Ovary (tissue), 7 donors: ENCODE measurements at regions not wholly inside any gene's neighbourhood (a gene's known extent, or its start where the extent isn't known, plus 50 kb on each side); places are given as distances from the start of the nearest gene placed in this dataset.

Source experiments
- DNase-seq, 5 donors: peaks; one replicate each; pipeline ENCODE4 v3.0.0-alpha.2; 2019 to 2020
- H3K27ac ChIP-seq, 2 donors: fragments of 200-600 bp; one replicate each; pipeline versions ENCODE4 v1.5.1 to v1.8.0; 2019 to 2022
- H3K27me3 ChIP-seq: fragments of 200-600 bp; one replicate; pipeline ENCODE4 v1.8.0; 2022
- H3K36me3 ChIP-seq: fragments of 200-600 bp; sonication (generic); one replicate; pipeline ENCODE4 v1.5.1; 2019
- H3K4me1 ChIP-seq: one replicate; pipeline ENCODE4 v1.8.1; 2013; ENCODE audit warnings: mild to moderate bottlenecking, moderate library complexity; ENCODE audit not compliant: insufficient read depth
- H3K4me3 ChIP-seq: fragments of 200-600 bp; sonication (generic); one replicate; pipeline ENCODE4 v1.5.1; 2017
- H3K9me3 ChIP-seq, 2 donors: fragments of 200-600 bp in 1 of 2; sonication (generic) in 1 of 2; one replicate each; pipeline versions ENCODE4 v1.5.1 to v1.8.1; 2013 to 2019; ENCODE audit warnings: mild to moderate bottlenecking in 1 of 2, moderate library complexity in 1 of 2
- CTCF ChIP-seq, 3 donors: fragments of 450-650 bp in 2 of 3; fragments of 200-600 bp in 1 of 3; IDR thresholded peaks; one replicate each; pipeline versions ENCODE4 v1.5.1 to v1.8.0; 2016 to 2022; ENCODE audit warnings: antibody characterized with exemption in 3 of 3, mild to moderate bottlenecking in 1 of 3
- EP300 ChIP-seq: sonication (generic); formaldehyde crosslinking; IDR thresholded peaks from one replicate; pipeline ENCODE4 v1.6.1; 2017; ENCODE audit warnings: antibody characterized with exemption
- POLR2A ChIP-seq: fragments of 450-650 bp; IDR thresholded peaks from one replicate; pipeline ENCODE4 v1.6.1; 2017; ENCODE audit warnings: antibody characterized with exemption, mild to moderate bottlenecking, moderate library complexity
- WGBS, 3 donors: extraction: QIAGEN DNeasy Blood & Tissue Kit in 1 of 3; methylation state at CpG; one replicate each; pipeline versions ENCODE4 v1.1.5 to v1.1.7; 2013 to 2017; 5-methylcytosine and 5-hydroxymethylcytosine counted together
- intact Hi-C, 4 donors: fragments of 100-400 bp; cut with DNase I; formaldehyde crosslinking; loops; one replicate each; pipeline versions ENCODE4 v1.11.0 to v1.15.1; 2022 to 2023
- donor health status: DM: no; HTN: no; CAD: no; lungs with moderate emphysema.
- donor health status: DM: no; HTN: no; CAD: no.
- donor health status: Bipolar disorder and iron deficiency.
- donor health status: DM: no; HTN: no; CAD: no.
- donor health status: DM: yes; HTN: yes; CAD: no.

- H3K9me3 ChIP-seq = no peaks in the 10 kb centered on the region
- no peak overlapping the region for H3K27ac ChIP-seq
- no peak for TF ChIP-seq CTCF (IDR thresholded peaks at IDR 0.05)
- TF ChIP-seq POLR2A = no peak
- TF ChIP-seq EP300 = no peak
- no peaks in the 10 kb centered on the region for H3K36me3 ChIP-seq
- 88 to 95% (median 91%) methylated on average over 2 of the region's 2 CpGs for WGBS, 3 donors
- H3K4me3 ChIP-seq = no peak overlapping the region
- intact Hi-C loops = no loop called here
- no peak for DNase-seq
- no peaks in the 10 kb centered on the region for H3K27me3 ChIP-seq
- no peaks in the 10 kb centered on the region for H3K4me1 ChIP-seq
Measured at GRCh38 chr18:60099709-60100108, 199.9 kb downstream of the PMAIP1 start.

GRCh38 chr18:60096428-60096827 is 196.6 kb downstream of the PMAIP1 start:
- Histone ChIP-seq H3K4me3 (no peak overlapping the region), H3K9me3 (no peaks in the 10 kb centered on the region), H3K36me3 (no peaks in the 10 kb centered on the region), H3K27ac (no peak overlapping the region), H3K4me1 (no peaks in the 10 kb centered on the region), H3K27me3 (no peaks in the 10 kb centered on the region)
- TF ChIP-seq EP300 (no peak), CTCF (IDR thresholded peaks at IDR 0.05) (no peak), POLR2A (no peak)
- 73 to 77% (median 75%) methylated on average over 1 of the region's 1 CpG for WGBS, 3 donors
- no peak for DNase-seq
- intact Hi-C loops = no loop called here

GRCh38 chr18:60092073-60092472 is 192.3 kb downstream of the PMAIP1 start:
- Histone ChIP-seq H3K9me3 (no peaks in the 10 kb centered on the region), H3K4me1 (no peaks in the 10 kb centered on the region), H3K27ac (no peak overlapping the region), H3K36me3 (no peaks in the 10 kb centered on the region), H3K4me3 (no peak overlapping the region), H3K27me3 (no peaks in the 10 kb centered on the region)
- no peak for TF ChIP-seq CTCF (IDR thresholded peaks at IDR 0.05)
- no peak for TF ChIP-seq POLR2A
- TF ChIP-seq EP300 = no peak
- DNase-seq = no peak
- intact Hi-C loops = no loop called here

GRCh38 chr18:60090170-60090569 is 190.4 kb downstream of the PMAIP1 start:
- TF ChIP-seq CTCF (IDR thresholded peaks at IDR 0.05) = no peak
- no peak for TF ChIP-seq POLR2A
- no peak for TF ChIP-seq EP300
- H3K36me3 ChIP-seq = no peaks in the 10 kb centered on the region
- DNase-seq = no peak
- intact Hi-C loops = no loop called here
- no peak overlapping the region for H3K4me3 ChIP-seq
- no peaks in the 10 kb centered on the region for H3K4me1 ChIP-seq
- H3K9me3 ChIP-seq = no peaks in the 10 kb centered on the region
- no peak overlapping the region for H3K27ac ChIP-seq
- no peaks in the 10 kb centered on the region for H3K27me3 ChIP-seq
- WGBS, 3 donors = 20 to 39% (median 26%) methylated on average over 7 of the region's 7 CpGs

- Histone ChIP-seq H3K27ac (no peak overlapping the region), H3K27me3 (no peaks in the 10 kb centered on the region), H3K4me1 (no peaks in the 10 kb centered on the region), H3K36me3 (no peaks in the 10 kb centered on the region), H3K4me3 (no peak overlapping the region), H3K9me3 (no peaks in the 10 kb centered on the region)
- 56 to 75% (median 58%) methylated on average over 1 of the region's 1 CpG for WGBS, 3 donors
- intact Hi-C loops = no loop called here
- no peak for DNase-seq
- no peak for TF ChIP-seq EP300
- no peak for TF ChIP-seq POLR2A
- no peak for TF ChIP-seq CTCF (IDR thresholded peaks at IDR 0.05)
Measured at GRCh38 chr18:60082790-60083189, 183.0 kb downstream of the PMAIP1 start.
